ENCODE measurements at regions not wholly inside any gene's neighbourhood (a gene's known extent, or its start where the extent isn't known, plus 50 kb on each side); places are given as distances from the start of the nearest gene placed in this dataset.

GRCh38 chr11:42043312-42043711, 583.9 kb upstream of the LRRC4C start:
- TF ChIP-seq EP300 (IDR thresholded peaks at IDR 0.05) (no peak), CTCF (IDR thresholded peaks at IDR 0.05) (no peak), POLR2A (IDR thresholded peaks at IDR 0.05) (no peak), POLR2AphosphoS5 (IDR thresholded peaks at IDR 0.05) (no peak)

Data from stomach (tissue), 4 donors.